Neuron (in vitro differentiated cells): ENCODE measurements at regions not wholly inside any gene's neighbourhood (a gene's known extent, or its start where the extent isn't known, plus 50 kb on each side); places are given as distances from the start of the nearest gene placed in this dataset.
"Not testable (repeated sequence)": the region's sequence is repeated elsewhere in the genome, so short reads cannot be mapped to it uniquely, and the experiment has no call there.

Experiments
- H2AFZ ChIP-seq: one replicate; pipeline ENCODE4 v1.6.1; 2013; ENCODE audit warnings: low read depth, mild to moderate bottlenecking, inconsistent platforms, low read length, moderate library complexity
- H3K27me3 ChIP-seq: one replicate; pipeline ENCODE4 v1.6.1; 2013; ENCODE audit warnings: low read length; ENCODE audit not compliant: insufficient read depth
- H3K36me3 ChIP-seq: one replicate; pipeline ENCODE4 v1.6.1; 2013; ENCODE audit warnings: low read length; ENCODE audit not compliant: insufficient read depth
- H3K4me1 ChIP-seq: one replicate; pipeline ENCODE4 v1.6.1; 2013; ENCODE audit warnings: low read length; ENCODE audit not compliant: insufficient read depth
- H3K4me3 ChIP-seq: 2 replicates; pipeline ENCODE4 v1.5.1; 2013; ENCODE audit warnings: mild to moderate bottlenecking, low read length, moderate library complexity
- H3K9me3 ChIP-seq: one replicate; pipeline ENCODE4 v1.6.1; 2013; ENCODE audit warnings: low read length

DNA sequence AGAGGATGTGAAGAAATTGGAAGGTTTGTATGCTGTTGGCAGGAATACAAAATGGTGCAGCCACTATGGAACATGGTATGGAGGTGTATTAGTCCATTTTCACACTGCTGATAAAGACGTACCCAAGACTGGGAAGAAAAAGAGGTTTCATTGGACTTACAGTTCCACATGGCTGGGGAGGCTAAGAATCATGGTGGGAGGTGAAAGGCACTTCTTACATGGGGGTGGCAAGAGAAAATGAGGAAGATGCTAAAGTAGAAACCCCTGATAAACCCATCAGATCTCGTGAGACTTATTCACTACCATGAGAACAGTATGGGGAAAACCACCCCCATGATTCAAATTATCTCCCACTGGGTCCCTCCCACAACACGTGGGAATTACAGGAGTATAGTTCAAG lies 72.1 kb upstream of the SNX9 start:
- not testable (repeated sequence) for H2AFZ ChIP-seq, H3K4me3 ChIP-seq, H3K4me1 ChIP-seq, H3K9me3 ChIP-seq, H3K27me3 ChIP-seq, H3K36me3 ChIP-seq

DNA sequence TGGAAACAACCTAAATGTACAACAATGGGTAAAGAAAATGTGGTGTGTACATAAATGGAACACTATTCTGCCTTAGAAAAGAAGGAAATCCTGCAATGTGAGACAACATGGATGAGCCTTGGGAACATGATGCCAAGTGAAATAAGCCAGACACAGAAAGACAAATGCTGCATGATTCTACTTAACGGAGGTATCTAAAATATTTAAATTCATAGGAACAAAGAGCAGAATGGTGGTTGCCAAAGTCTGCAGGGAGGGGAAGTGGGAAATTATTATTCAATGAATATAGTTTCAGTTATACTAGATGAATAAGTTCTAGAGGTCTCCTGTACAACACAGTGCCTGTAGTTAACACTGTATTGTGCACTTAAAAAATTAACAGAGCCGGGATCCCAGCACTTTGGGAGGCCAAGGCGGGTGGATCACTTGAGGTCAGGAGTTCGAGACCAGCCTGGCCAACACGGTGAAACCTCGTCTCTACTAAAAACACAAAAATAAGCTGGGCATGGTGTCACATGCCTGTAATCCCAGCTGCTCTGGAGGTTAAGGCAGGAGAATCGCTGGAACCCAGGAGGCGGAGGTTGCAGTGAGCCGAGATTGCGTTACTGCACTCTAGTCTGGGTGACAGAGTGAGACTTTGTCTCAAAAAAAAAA lies 71.4 kb upstream of the SNX9 start:
- Histone ChIP-seq H3K27me3 (no peaks in the 10 kb centered on the region), H3K4me3 (no peak overlapping the region), H3K9me3 (peaks cover under 1% of the 10 kb centered on the region), H3K36me3 (no peaks in the 10 kb centered on the region), H2AFZ (no peak overlapping the region), H3K4me1 (peaks cover 9% of the 10 kb centered on the region)

DNA sequence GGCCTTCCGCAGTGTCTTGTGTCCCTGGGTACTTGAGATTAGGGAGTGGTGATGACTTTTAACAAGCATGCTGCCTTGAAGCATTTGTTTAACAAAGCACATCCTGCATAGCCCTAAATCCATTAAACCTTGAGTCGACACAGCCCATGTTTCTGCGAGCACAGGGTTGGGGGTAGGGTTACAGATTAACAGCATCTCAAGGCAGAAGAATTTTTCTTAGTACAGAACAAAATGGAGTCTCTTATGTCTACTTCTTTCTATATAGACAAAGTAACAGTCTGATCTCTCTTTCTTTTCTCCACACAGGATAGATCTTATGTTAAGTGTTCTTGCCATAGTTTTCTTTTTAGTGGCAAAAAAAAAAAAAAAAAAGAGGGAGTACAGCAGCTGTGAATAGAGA lies 70.2 kb upstream of the SNX9 start:
- not testable (repeated sequence) for H3K36me3 ChIP-seq, H3K4me1 ChIP-seq, H3K9me3 ChIP-seq, H2AFZ ChIP-seq, H3K4me3 ChIP-seq, H3K27me3 ChIP-seq

DNA sequence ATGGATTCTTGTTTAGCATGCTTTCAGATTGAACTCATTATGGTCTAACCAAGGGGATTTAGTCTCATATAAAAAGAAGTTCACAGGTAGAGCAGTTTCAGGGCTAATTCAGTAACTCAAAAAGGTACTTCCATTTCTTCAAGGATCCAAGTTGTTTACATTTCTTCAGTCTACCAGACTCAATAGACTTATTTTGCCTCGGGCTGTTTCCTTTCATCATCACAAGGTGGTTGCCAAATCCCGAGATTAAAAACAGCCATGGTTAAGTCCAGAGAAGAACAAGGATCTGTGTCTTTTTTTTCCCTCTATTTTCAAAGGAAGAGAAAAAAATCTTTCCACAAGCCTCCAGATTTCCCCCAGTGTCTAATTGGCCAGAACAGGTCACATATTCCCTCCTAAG lies 69.8 kb upstream of the SNX9 start:
- H3K27me3 ChIP-seq, result no peaks in the 10 kb centered on the region
- H3K4me3 ChIP-seq, result no peak overlapping the region
- no peaks in the 10 kb centered on the region for H3K36me3 ChIP-seq
- no peaks in the 10 kb centered on the region for H3K9me3 ChIP-seq
- peaks cover 9% of the 10 kb centered on the region for H3K4me1 ChIP-seq
- no peak overlapping the region for H2AFZ ChIP-seq

DNA sequence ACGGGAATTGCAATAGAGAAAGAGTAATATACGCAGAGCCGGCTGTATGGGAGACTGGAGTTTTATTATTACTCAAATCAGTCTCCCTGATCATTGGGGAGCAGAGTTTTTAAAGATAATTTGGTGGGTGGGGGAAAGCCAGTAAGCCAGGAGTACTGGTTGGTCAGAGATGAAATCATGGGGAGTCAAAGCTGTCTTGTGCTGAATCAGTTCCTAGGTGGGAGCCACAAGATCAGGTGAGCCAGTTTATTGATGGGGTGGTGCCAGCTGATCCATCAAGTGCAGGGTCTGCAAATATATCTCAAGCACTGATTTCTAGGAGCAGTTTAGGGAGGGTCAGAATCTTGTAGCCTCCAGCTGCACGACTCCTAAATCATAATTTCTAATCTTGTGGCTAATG lies 69.2 kb upstream of the SNX9 start:
- H3K4me3 ChIP-seq, H3K9me3 ChIP-seq, H3K36me3 ChIP-seq, H2AFZ ChIP-seq, H3K27me3 ChIP-seq, H3K4me1 ChIP-seq: not testable (repeated sequence)

DNA sequence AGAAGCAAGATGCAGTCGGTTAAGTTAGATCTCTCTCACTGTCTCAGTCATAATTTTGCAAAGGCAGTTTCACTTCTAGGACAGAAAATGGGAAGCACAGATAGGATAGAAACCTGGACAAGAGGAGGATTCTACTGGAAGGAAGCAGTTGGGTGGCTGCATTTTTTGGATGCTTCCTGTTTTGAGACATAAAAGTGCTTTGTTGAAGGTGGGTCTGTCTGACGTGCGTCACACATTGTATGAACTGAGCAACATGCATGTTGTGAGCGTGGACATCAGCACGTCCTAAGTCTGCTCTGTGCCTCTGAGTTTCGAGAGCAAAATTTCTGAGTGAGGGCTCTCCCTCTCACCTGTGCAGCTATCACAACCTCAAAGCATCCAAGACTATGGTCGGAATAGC lies 68.7 kb upstream of the SNX9 start:
- Histone ChIP-seq H3K27me3 (no peaks in the 10 kb centered on the region), H3K36me3 (no peaks in the 10 kb centered on the region), H3K4me1 (peaks cover 9% of the 10 kb centered on the region), H3K4me3 (no peak overlapping the region), H2AFZ (no peak overlapping the region), H3K9me3 (no peaks in the 10 kb centered on the region)

DNA sequence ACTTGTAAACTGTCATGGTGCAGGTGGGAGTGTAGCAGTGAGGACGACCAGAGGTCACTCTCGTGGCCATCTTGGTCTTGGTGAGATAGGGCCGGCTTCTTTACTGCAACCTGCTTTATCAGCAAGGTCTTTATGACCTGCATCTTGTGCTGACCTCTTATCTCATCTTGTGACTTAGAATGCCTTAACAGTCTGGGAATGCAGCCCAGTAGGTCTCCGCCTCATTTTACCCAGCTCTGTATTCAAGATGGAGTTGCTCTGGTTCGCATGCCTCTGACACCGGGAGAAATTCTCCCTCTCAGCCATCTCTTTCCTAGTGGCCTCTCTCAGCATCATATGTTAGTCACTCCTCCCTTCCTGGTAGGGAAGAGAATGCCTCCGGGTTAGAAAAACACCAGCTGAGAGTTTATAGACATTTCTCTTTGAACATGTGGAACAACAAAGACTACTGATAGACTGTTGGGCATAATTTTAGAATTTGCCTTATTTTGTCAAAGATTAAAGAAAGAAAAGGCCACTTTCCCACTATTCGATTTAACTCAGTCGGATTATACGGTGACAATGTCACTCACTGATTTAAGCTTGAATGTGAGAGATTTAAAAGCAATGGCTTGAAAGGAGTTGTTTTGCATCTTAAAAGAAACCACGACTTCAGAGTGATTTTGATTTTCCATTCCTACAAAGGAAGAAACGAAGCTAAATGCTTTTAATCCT lies 67.9 kb upstream of the SNX9 start:
- Histone ChIP-seq H3K4me1 (peaks cover 9% of the 10 kb centered on the region), H3K27me3 (no peaks in the 10 kb centered on the region), H3K9me3 (no peaks in the 10 kb centered on the region), H3K4me3 (no peak overlapping the region), H3K36me3 (no peaks in the 10 kb centered on the region), H2AFZ (no peak overlapping the region)

DNA sequence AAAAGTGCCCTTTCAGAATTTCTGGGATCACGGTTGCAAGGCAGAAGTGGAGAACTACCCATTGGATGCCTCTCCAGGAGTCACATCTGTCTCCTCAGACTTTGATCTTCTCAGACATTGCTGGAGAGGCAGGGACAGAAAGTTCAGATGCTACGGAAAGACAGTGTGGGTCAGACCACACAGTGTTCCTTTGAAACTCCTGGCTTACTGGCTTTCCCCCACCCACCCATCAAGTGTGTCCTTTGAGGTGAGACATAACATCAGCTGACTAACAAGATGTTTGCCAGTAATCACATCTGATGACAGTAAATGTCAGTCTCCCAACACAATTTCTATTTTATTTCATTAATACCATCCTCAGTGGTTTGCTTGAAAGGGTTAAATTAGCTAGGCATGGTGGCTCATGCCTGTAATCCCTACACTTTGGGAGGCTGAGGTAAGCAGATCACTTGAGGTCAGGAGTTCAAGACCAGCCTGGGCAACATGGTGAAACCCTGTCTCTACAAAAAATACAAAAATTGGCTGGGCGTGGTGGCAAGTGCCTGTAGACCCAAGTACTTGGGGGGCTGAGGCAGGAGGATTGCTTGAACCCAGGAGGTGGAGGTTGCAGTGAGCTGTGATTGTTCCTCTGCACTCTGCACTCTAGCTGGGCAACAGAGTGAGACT lies 67.2 kb upstream of the SNX9 start:
- no peaks in the 10 kb centered on the region for H3K27me3 ChIP-seq
- H3K36me3 ChIP-seq, result no peaks in the 10 kb centered on the region
- H2AFZ ChIP-seq, result no peak overlapping the region
- H3K4me3 ChIP-seq, result no peak overlapping the region
- H3K9me3 ChIP-seq, result no peaks in the 10 kb centered on the region
- H3K4me1 ChIP-seq, result peaks cover 15% of the 10 kb centered on the region

DNA sequence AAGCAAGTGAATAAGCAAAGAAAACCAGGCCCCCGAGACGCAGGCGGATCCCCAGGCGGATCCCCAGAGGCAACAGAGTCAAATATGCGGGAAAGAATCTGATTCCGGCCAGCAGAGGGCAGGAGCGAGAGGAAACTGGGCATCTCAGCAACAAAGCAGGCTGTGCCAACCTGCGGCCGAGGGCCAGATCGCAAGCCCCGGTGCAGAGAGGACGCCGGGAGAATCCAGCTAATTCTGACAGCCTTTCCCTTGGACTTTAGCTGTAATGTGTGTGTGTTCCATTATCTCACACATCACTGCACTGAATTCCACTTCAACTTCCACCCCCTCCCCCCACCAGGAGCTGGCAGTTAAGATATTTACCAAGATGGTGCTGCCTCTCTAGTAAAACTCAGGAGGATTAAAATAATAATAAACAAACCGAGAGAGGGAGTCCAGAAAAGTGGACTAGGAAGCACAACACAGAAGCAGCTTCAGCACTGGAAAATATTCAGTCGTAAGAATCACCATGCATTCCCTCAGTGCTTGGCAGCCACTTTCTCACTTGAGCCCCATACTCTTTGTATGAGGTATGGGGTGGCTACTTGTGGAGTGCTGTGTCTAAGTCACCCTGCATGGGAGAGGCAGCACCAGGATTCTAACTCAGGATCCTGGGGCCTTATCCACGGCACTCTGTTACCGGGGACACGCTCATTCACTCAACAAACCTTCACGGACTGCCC lies 66.2 kb upstream of the SNX9 start:
- Histone ChIP-seq H2AFZ (no peak overlapping the region), H3K36me3 (no peaks in the 10 kb centered on the region), H3K9me3 (no peaks in the 10 kb centered on the region), H3K4me1 (peaks cover 17% of the 10 kb centered on the region), H3K4me3 (no peak overlapping the region), H3K27me3 (no peaks in the 10 kb centered on the region)

DNA sequence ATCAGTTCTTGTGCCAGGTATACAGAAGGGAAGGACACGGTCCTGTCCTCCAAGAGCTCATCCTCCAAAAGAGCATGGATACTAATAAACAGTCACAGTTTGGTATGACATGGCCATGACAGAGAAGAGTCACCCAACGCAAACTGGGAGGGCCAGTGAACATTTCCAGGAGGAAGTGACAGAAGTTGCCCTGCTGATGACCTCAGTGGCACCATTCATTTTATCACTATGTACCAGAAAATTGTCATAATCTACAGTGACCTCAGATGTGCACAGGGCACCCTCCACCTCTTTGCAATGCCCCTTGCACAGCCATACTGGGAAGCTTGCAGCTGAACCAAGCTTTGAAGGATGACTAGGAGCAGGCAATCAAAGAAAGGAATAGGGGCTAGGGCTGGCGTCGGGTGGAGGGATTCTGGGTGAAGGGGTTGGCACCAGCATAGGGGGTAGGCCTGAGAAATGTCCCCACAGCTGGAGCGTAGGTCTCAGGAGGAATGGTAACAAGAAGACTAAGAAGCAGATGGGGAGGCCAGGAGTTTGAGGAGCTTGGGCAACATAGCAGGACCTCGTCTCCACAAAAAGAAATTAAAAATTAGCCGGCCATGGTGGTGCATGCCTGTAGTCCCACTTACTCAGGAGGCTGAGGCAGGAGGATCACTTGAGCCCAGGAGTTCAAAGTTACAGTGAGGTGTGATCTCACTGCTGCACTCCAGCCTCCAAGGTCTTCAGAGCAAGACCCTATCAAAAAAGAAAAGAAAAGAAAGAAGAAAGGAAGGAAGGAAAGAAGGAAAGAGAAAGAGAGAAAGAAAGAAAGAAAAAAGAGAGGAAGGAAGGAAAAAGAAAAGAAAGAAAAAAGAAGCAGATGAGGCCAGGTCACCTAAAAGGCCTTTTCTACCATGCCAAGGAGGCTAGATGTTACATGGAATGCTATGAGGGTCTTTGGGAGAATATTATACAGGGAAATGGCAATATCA lies 65.3 kb upstream of the SNX9 start:
- no peaks in the 10 kb centered on the region for H3K36me3 ChIP-seq

DNA sequence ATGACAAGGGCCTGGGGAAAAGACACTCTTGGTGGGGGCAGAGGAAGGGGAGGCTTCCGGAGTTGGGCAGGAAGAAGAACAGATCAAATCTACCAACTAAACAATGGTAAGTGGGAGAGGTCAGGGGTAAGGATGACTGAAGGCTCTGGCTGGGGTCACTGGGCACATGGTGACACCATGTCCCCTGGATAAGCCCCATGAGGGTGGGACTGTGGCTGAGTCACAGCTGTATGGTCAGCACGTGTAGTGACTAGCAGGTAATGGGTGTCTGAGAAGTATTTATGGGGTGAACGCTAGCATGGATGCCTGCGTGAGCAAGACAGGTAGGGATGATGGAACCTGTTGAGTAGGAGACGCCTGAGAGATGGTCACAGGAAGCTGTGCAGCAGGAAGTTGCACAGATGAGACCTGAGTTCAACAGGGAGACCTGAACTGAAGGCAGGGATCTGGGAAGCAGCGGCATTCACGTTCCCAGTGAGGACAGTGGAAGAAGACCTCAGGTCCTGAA lies 64.5 kb upstream of the SNX9 start:
- no peak overlapping the region for H3K4me3 ChIP-seq
- H3K4me1 ChIP-seq, result peaks cover 17% of the 10 kb centered on the region
- no peaks in the 10 kb centered on the region for H3K27me3 ChIP-seq
- no peak overlapping the region for H2AFZ ChIP-seq
- no peaks in the 10 kb centered on the region for H3K9me3 ChIP-seq
- no peaks in the 10 kb centered on the region for H3K36me3 ChIP-seq

More for the DNA sequence above, 65.3 kb upstream of the SNX9 start:
- no peak overlapping the region for H2AFZ ChIP-seq
- no peak overlapping the region for H3K4me3 ChIP-seq
- H3K27me3 ChIP-seq, result no peaks in the 10 kb centered on the region
- no peaks in the 10 kb centered on the region for H3K9me3 ChIP-seq
- peaks cover 17% of the 10 kb centered on the region for H3K4me1 ChIP-seq

DNA sequence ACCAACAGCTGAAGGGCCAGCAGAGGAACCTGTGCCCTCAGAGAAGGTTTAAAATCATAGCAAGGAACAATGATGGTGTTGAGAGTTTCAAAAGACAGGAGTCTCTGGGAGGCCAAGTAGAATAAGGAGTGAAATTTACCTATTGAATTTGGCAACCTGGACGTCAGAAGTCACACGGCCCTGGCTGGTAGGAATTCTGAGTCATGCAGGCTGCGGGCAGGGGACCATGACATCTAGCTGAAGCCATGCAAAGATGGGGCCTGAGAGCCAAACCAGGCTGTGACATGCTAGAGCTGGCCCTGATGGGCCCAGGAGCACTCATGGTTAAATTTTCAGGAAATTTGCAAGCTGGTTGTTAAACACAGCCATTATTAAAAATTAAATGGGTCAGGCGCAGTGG lies 64.0 kb upstream of the SNX9 start:
- Histone ChIP-seq H2AFZ (no peak overlapping the region), H3K36me3 (no peaks in the 10 kb centered on the region), H3K9me3 (no peaks in the 10 kb centered on the region), H3K4me1 (peaks cover 17% of the 10 kb centered on the region), H3K4me3 (no peak overlapping the region), H3K27me3 (no peaks in the 10 kb centered on the region)
